Astrocyte of the spinal cord (primary cell): ENCODE measurements at regions not wholly inside any gene's neighbourhood (a gene's known extent, or its start where the extent isn't known, plus 50 kb on each side); places are given as distances from the start of the nearest gene placed in this dataset.
A peak's percentile ranks its signal among the peaks of the same experiment; 100 is the strongest.

Source experiments
- DNase-seq: peaks from one replicate; pipeline ENCODE4 v3.0.0; 2011; ENCODE audit warnings: low read depth, low spot score
- H3K4me3 ChIP-seq: 2 replicates; pipeline ENCODE4 v1.5.1; 2011; ENCODE audit warnings: low read depth, mild to moderate bottlenecking, low read length, moderate library complexity
- in situ Hi-C: cut with HindIII; loops from 2 replicates; pipeline ENCODE4 v1.10.0; 2017; ENCODE audit warnings: low sequenced_read_pairs
- TF ChIP-seq, protein P1 (sequence below): IDR thresholded peaks from 2 replicates; pipeline ENCODE4 v1.5.1; 2012; ENCODE audit warnings: low read depth, mild to moderate bottlenecking, low read length, inconsistent platforms

GRCh38 chr2:146734821-146735190 is 1110.0 kb upstream of the ACVR2A start:
- in situ Hi-C loops: no loop called here
- DNase-seq: no peak
- TF ChIP-seq, protein P1, sequence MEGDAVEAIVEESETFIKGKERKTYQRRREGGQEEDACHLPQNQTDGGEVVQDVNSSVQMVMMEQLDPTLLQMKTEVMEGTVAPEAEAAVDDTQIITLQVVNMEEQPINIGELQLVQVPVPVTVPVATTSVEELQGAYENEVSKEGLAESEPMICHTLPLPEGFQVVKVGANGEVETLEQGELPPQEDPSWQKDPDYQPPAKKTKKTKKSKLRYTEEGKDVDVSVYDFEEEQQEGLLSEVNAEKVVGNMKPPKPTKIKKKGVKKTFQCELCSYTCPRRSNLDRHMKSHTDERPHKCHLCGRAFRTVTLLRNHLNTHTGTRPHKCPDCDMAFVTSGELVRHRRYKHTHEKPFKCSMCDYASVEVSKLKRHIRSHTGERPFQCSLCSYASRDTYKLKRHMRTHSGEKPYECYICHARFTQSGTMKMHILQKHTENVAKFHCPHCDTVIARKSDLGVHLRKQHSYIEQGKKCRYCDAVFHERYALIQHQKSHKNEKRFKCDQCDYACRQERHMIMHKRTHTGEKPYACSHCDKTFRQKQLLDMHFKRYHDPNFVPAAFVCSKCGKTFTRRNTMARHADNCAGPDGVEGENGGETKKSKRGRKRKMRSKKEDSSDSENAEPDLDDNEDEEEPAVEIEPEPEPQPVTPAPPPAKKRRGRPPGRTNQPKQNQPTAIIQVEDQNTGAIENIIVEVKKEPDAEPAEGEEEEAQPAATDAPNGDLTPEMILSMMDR: no peak
- no peak overlapping the region for H3K4me3 ChIP-seq

- in situ Hi-C loops: no loop called here
- peak; percentile 68 for DNase-seq
- TF ChIP-seq, protein P1: peak; percentile 42
- no peak overlapping the region for H3K4me3 ChIP-seq
These were observed 1110.6 kb upstream of the ACVR2A start for GRCh38 chr2:146734042-146734820.

DNA sequence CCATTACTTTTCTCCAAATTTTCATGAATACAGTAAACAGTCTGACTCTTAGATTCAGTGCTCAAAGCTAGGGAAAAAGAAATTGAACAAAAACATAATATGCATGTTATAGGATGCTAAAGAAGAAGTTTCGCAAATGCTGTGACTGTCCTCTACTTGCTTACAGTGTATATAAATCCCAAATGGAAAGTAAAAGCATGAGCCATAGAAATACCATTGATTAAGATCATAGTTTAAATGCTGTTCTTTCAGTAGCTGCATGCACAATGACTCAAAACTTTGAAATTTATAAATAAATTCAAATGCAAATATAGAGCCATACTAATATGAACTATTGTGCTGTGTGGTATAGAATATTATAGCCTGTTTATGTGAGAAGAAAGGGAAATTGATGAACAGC is 1113.9 kb upstream of the ACVR2A start:
- H3K4me3 ChIP-seq: no peak overlapping the region
- no peak for DNase-seq
- in situ Hi-C loops: no loop called here
- TF ChIP-seq, protein P1: no peak

DNA sequence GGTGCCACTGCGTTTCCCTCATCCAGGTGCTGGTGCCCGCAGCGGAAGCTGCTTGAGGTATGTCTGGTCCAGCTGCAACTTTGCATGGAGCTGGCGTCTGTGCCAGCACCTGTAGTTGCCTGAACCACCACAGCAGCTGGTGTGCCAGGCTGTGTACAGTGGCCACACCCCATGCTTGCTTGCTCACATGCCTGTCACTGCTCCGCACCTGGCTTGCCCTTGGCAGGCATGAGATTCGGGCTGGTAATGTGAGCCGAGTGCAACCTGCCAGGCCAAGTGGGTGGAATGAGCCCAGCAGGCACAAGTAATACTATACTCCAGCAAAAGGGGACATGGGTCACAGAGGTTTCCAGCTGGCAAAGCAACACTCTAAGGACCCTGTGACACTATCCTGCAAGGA is 1123.3 kb upstream of the ACVR2A start:
- in situ Hi-C loops: no loop called here
- DNase-seq: no peak
- no peak overlapping the region for H3K4me3 ChIP-seq
- TF ChIP-seq, protein P1: no peak

GRCh38 chr2:146720170-146720569 is 1124.7 kb upstream of the ACVR2A start:
- in situ Hi-C loops: no loop called here
- DNase-seq: no peak
- H3K4me3 ChIP-seq: no peak overlapping the region
- TF ChIP-seq, protein P1: no peak

- DNase-seq: no peak
- TF ChIP-seq, protein P1: no peak
- in situ Hi-C loops: no loop called here
- H3K4me3 ChIP-seq: no peak overlapping the region
These were observed 1128.2 kb upstream of the ACVR2A start for GRCh38 chr2:146716591-146716990.
